ENCODE measurements at regions not wholly inside any gene's neighbourhood (a gene's known extent, or its start where the extent isn't known, plus 50 kb on each side); places are given as distances from the start of the nearest gene placed in this dataset.

- DNase-seq, result no peak
- Histone ChIP-seq H3K27me3 (no peaks in the 10 kb centered on the region), H3K4me3 (no peak overlapping the region), H3K4me1 (ENCODE audit: insufficient read depth) (peaks cover 4% of the 10 kb centered on the region), H3K9me3 (no peaks in the 10 kb centered on the region), H3K36me3 (no peaks in the 10 kb centered on the region), H3K27ac (no peak overlapping the region)
- WGBS, 3 donors, result 98% methylated on average over 1 of the region's 1 CpG
- TF ChIP-seq POLR2A (IDR thresholded peaks at IDR 0.05), result no peak
- TF ChIP-seq EP300 (IDR thresholded peaks at IDR 0.05), result no peak
- no peak for TF ChIP-seq CTCF (IDR thresholded peaks at IDR 0.05)
- intact Hi-C loops (cut with DNase I), result no loop called here
Observed at GRCh38 chr7:68103319-68103718, 1106.7 kb downstream of the TYW1 start.

GRCh38 chr7:68107261-68107660 is 1110.6 kb downstream of the TYW1 start:
- TF ChIP-seq EP300 (IDR thresholded peaks at IDR 0.05) (no peak), POLR2A (IDR thresholded peaks at IDR 0.05) (no peak), CTCF (IDR thresholded peaks at IDR 0.05) (no peak)
- no peak overlapping the region for H3K4me3 ChIP-seq
- H3K4me1 ChIP-seq (ENCODE audit: insufficient read depth), result peaks cover 4% of the 10 kb centered on the region
- no peak for DNase-seq
- H3K27me3 ChIP-seq, result no peaks in the 10 kb centered on the region
- no peak overlapping the region for H3K27ac ChIP-seq
- H3K9me3 ChIP-seq, result no peaks in the 10 kb centered on the region
- 3 to 11% (median 4%) methylated on average over 11 of the region's 11 CpGs for WGBS, 3 donors
- intact Hi-C loops (cut with DNase I), result no loop called here
- H3K36me3 ChIP-seq, result no peaks in the 10 kb centered on the region

- Histone ChIP-seq H3K36me3 (no peaks in the 10 kb centered on the region), H3K27ac (no peak overlapping the region), H3K4me1 (ENCODE audit: insufficient read depth) (peaks cover 4% of the 10 kb centered on the region), H3K9me3 (no peaks in the 10 kb centered on the region), H3K4me3 (no peak overlapping the region), H3K27me3 (no peaks in the 10 kb centered on the region)
- intact Hi-C loops (cut with DNase I), result no loop called here
- WGBS, 3 donors, result 75 to 87% (median 79%) methylated on average over 2 of the region's 2 CpGs
- DNase-seq, result no peak
- TF ChIP-seq POLR2A (IDR thresholded peaks at IDR 0.05) (no peak), EP300 (IDR thresholded peaks at IDR 0.05) (no peak), CTCF (IDR thresholded peaks at IDR 0.05) (no peak)
Observed at GRCh38 chr7:68107968-68108367, 1111.3 kb downstream of the TYW1 start.

GRCh38 chr7:68109299-68109698 is 1112.7 kb downstream of the TYW1 start:
- intact Hi-C loops (cut with DNase I), result no loop called here
- H3K4me3 ChIP-seq, result no peak overlapping the region
- no peak for DNase-seq
- H3K27me3 ChIP-seq, result no peaks in the 10 kb centered on the region
- no peak overlapping the region for H3K27ac ChIP-seq
- H3K9me3 ChIP-seq, result no peaks in the 10 kb centered on the region
- peaks cover 4% of the 10 kb centered on the region for H3K4me1 ChIP-seq (ENCODE audit: insufficient read depth)
- no peaks in the 10 kb centered on the region for H3K36me3 ChIP-seq
- TF ChIP-seq EP300 (IDR thresholded peaks at IDR 0.05) (no peak), CTCF (IDR thresholded peaks at IDR 0.05) (no peak), POLR2A (IDR thresholded peaks at IDR 0.05) (no peak)
- 90 to 91% (median 90%) methylated on average over 6 of the region's 6 CpGs for WGBS, 3 donors

- 90 to 94% (median 91%) methylated on average over 5 of the region's 5 CpGs for WGBS, 3 donors
- no peak overlapping the region for H3K4me3 ChIP-seq
- no peaks in the 10 kb centered on the region for H3K9me3 ChIP-seq
- H3K27me3 ChIP-seq, result no peaks in the 10 kb centered on the region
- no peaks in the 10 kb centered on the region for H3K4me1 ChIP-seq (ENCODE audit: insufficient read depth)
- H3K36me3 ChIP-seq, result no peaks in the 10 kb centered on the region
- TF ChIP-seq POLR2A (IDR thresholded peaks at IDR 0.05) (no peak), CTCF (IDR thresholded peaks at IDR 0.05) (no peak), EP300 (IDR thresholded peaks at IDR 0.05) (no peak)
- no peak for DNase-seq
- intact Hi-C loops (cut with DNase I), result no loop called here
- H3K27ac ChIP-seq, result no peak overlapping the region
Observed at GRCh38 chr7:68119411-68119810, 1122.8 kb downstream of the TYW1 start.

All from ovary (tissue), 7 donors.